HG02938 (cell line): ENCODE measurements at regions not wholly inside any gene's neighbourhood (a gene's known extent, or its start where the extent isn't known, plus 50 kb on each side); places are given as distances from the start of the nearest gene placed in this dataset.
"Not testable (repeated sequence)": the region's sequence is repeated elsewhere in the genome, so short reads cannot be mapped to it uniquely, and the experiment has no call there.

Experiments
- ATAC-seq: cut with Tn5 transposase; IDR thresholded peaks from one replicate; pipeline ENCODE4 v1.9.1; 2021; ENCODE audit warnings: mild to moderate bottlenecking, moderate library complexity; ENCODE audit not compliant: unreplicated experiment

- ATAC-seq, result not testable (repeated sequence)
Observed at GRCh38 chr10:33867199-33867789, 532.8 kb upstream of the NRP1 start.

- no peak for ATAC-seq
Observed at GRCh38 chr10:33863352-33863751, 528.9 kb upstream of the NRP1 start.

DNA sequence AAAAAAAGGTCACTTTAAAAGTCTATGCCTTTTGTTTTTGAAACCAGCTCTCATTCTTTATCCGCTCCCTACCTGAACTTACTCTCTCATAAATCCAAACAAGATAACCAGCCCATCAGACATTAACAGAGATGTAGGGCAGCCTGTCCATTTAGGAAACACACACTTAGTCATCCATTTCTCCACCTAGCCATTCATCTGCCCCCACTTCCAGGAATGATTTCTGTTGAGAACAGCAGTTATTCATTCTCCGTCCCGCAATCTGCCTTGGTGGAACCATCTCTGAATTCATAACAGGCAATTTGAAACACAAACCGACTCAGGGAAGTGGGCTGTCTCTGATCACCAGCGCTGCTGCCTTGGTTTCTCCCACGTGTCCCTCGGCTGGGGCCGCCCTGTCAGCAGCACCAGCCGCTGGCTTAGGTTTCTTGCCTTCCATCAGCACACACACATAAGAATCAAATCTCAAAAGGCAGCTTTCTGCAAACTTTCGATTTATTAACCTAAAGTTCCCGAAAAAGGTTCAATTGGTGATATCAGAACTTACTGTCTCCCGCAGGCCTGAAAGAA lies 528.2 kb upstream of the NRP1 start:
- ATAC-seq, result no peak

DNA sequence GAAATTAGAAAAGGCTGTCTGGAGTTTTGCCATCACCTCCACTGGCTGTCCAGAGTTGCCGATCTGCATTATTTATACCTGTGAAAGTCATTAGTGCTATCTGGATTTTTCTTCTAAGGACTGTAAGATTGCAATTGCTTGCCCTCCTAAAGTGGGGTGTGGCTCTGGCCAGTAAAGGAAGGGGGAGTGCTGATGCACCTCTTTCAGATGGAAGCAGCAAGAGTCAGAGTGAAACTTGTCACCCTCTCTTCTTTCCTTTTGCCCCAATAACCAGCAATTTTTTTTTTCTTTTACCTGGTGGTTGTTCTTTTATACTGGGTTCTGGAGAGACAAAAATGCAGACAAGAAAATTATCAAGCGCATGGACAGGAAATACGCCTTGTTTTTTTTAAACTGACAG lies 527.4 kb upstream of the NRP1 start:
- ATAC-seq, result no peak

- no peak for ATAC-seq
Observed at GRCh38 chr10:33861016-33861704, 526.7 kb upstream of the NRP1 start.

- ATAC-seq, result no peak
Observed at GRCh38 chr10:33860552-33860951, 526.1 kb upstream of the NRP1 start.

- no peak for ATAC-seq
Observed at GRCh38 chr10:33859319-33860022, 525.0 kb upstream of the NRP1 start.

- ATAC-seq, result no peak
Observed at GRCh38 chr10:33858326-33858725, 523.9 kb upstream of the NRP1 start.

DNA sequence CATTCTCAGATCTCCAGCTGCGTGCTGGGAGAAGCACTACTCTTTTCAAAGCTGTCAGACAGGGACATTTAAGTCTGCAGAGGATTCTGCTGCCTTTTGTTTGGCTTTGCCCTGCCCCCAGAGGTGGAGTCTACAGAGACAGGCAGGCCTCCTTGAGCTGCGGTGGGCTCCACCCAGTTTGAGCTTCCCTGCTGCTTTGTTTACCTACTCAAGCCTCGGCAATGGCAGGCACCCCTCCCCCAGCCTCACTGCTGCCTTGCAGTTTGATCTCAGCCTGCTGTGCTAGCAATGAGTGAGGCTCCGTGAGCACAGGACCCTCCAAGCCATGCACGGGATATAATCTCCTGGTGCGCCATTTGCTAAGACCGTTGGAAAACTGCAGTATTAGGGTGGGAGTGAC lies 518.8 kb upstream of the NRP1 start:
- not testable (repeated sequence) for ATAC-seq

DNA sequence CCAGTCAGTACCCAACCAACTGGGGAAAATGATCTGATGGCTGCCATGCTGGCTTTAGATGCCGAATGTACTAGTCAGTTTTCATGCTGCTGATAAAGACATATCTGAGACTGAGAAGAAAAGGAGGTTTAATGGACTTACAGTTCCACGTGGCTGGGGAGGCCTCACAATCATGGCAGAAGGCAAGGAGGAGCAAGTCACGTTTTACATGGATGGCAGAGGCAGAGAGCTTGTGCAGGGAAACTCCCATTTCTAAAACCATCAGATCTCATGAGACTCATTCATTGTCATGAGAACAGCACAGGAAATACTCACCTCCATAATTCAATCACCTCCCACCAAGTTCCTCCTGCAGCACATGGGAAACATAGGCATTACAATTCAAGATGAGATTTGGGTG lies 508.9 kb upstream of the NRP1 start:
- ATAC-seq, result no peak

DNA sequence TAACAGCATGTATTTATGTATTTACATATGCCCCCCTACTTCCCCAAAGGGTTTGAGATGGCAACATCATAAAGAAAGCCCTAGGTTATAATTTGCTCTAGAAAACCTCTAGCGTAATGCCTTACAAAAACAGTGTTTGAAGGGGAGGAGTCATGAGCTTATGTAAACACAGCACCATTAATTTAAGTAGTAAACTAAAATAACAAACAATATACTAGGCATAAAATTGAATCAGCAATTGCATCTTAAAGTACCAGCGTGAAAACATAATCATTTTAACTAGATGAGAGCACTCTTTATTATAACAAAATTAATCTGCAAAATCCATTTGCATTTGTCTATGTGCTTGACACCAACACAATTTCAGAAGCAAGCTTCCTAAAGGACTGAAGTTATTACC lies 507.2 kb upstream of the NRP1 start:
- ATAC-seq, result no peak

- ATAC-seq, result no peak
Observed at GRCh38 chr10:33838731-33839130, 504.3 kb upstream of the NRP1 start.

DNA sequence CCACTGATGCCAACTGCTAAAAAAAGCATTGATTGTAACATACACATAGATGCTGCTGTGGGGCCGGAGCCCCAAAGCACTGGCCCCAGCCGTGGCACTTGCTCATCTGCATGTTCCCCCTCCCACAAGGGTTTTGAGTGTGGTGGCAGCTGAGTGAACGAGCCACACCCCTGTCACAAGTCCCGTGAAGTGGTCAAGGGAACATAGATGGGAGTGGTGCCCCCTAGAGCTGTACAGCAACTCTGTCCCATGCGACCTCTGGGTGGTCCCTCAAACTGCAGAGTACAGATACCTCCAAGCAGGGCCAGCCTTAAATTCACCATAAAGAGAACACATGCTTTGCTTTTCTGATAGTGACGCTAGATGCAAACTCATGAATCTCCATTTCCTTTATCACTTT lies 503.3 kb upstream of the NRP1 start:
- ATAC-seq, result no peak

DNA sequence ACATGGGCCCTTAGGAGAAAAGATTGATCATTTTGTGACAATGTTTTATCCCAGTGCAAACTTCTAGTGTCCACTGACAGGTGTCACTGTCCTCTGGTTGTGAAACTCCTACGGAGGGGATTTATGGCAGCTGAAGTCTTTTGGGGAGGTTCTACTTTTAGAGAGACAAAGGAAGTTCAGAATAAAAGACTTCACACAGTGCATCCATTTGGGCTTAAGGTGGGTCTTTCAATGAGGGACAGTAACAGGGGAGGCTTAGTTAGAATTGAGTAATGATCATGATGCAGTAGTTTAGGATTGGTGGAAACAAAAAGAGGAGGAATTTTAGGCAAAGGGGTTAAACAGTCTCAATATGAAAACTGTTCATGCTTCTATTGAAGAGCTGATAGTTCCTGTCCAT lies 501.1 kb upstream of the NRP1 start:
- no peak for ATAC-seq

DNA sequence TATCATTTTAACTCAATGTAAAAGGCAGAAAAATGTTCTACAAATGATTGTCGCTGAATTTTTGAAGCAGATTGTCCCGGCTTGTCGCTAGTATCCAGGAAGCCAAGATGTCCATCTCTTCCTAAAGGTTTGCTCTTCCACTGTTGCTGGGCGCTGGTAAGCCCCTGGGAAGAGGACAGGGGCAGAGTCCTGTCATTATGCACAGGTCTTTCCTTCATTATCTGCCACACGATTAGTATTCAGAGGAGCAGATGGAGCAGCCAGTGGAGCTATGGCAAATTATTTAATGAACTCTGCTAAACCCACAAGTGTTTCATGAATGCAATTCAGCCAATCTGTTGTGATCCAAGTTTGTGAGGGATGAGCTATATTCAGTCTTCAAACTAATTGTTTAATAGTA lies 499.1 kb upstream of the NRP1 start:
- ATAC-seq, result no peak

DNA sequence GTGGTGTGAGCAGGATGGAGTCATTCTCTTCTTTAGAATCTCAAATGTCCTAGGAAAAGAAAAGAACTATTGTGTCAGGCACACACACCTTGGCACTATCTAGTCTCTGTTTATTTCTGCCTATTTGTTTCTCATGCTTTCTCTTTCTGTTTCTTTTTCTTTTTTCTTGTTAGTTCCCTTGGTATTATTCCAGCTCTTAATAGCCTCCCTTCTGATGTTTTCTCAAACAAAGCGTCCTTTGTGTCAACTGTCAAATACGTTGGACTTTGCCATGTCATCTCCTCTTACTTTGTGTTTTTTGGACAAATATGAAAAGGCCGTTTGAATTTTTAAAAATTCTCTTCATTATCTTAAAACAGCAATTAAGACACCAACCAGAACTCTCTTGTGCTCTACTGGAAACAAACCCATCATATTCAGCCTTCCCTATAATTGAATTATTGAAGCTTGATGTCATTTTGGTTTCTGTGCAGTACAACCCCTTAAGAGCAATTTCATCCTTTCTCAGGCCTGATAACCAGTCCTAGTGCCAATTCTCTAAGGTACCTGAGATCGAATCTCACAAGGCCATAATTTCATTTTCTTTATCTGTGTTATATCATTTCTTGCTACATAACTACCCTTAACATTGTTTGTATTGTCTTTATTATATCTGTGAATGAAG lies 497.8 kb upstream of the NRP1 start:
- ATAC-seq, result no peak

DNA sequence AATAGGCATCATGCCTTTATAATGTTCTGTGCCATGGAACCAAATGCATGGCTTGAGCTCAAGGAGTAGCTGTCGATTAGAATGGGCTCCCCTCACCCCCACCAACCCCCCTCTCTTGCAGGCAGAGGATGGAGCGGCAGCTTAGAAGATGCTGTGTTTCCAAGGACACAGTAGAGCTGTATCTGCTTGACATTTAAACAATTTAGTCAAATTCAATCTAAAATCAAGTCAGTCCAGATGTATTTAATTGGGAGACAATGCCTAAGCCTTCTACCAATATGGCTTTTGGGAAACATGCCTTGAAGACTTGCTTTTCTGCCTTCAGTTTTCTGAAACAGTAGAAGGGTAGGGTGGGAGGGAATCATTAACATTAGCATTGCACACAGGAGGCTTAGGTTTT lies 497.1 kb upstream of the NRP1 start:
- no peak for ATAC-seq

DNA sequence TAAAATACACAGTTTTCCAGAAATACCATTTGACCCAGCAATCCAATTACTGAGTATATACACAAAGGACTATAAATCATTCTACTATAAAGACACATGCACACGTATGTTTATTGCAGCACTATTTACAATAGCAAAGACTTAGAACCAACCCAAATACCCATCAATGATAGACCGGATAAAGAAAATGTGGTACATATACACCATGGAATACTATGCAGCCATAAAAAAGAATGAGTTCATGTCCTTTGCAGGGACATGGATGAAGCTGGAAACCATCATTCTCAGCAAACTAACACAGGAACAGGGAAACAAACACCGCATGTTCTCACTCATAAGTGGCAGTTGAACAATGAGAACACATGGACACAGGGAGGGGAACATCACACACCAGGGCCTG lies 495.4 kb upstream of the NRP1 start:
- not testable (repeated sequence) for ATAC-seq

GRCh38 chr10:33828592-33828991 lies 494.1 kb upstream of the NRP1 start:
- no peak for ATAC-seq

DNA sequence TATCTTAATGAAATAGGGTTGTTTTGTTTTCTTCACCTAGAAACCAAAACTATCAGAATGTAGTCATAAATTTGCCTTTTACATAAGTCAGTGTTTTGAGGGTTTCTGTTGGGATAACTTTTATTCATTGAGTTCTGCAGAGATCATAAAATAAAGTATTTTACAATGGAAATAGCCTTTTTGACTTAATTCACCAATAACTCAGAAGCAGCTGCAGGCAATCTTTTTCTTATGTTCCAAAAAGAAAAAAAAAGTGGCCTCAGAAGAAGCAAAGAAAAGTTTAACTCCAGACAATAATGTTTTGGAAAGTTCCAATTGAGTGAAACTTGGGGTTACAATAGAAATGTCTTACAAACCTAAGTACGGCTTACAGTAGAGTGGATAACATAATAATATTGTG lies 491.7 kb upstream of the NRP1 start:
- no peak for ATAC-seq

DNA sequence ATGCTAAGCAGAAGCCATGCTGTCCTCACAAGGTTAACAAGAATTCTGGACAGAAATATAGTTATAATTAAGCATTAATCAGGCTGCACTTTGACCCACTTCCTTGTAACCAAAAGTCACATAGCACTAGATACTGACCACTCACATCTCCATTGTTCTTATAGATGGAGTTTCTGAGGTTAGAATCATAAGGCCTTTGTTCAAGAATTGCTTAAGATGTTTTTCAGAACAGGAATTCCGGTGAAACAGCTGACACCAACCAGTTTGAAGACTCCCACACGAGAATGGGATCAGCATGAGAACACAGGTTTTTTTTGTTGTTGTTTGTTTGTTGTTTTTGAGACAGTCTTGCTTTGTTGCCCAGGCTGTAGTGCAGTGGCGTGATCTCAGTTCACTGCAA lies 488.3 kb upstream of the NRP1 start:
- ATAC-seq, result no peak

DNA sequence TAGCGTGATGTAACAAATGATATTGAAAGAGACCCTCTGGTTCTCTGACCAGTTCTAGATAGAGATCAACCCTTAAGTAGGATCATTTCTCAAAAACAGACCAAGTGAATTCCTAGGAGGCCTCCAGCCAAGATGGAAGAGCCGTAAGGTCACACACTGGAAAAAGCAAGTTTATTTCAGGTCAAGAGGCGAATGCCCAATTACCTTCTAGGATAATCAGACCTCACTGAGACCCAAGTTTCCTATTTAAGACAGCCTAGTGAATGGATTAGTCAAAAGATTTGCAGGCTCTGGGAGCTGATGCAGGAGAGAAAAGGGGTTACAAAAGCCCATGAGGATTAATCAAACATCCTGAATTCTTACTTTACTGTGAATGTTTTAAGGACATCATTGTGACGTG lies 486.1 kb upstream of the NRP1 start:
- no peak for ATAC-seq
